C4-2B (cell line): ENCODE measurements at regions not wholly inside any gene's neighbourhood (a gene's known extent, or its start where the extent isn't known, plus 50 kb on each side); places are given as distances from the start of the nearest gene placed in this dataset.
A peak's percentile ranks its signal among the peaks of the same experiment; 100 is the strongest.
"Not testable (repeated sequence)": the region's sequence is repeated elsewhere in the genome, so short reads cannot be mapped to it uniquely, and the experiment has no call there.

ENCODE experiments used
- H3K27ac ChIP-seq: fragments of 450-650 bp; 2 replicates; pipeline ENCODE4 v1.5.1; 2017
- CTCF ChIP-seq: fragments of 450-650 bp; conservative IDR thresholded peaks from 2 replicates; pipeline ENCODE4 v1.5.1; 2017; ENCODE audit warnings: mild to moderate bottlenecking
- ZFX ChIP-seq: fragments of 450-650 bp; IDR thresholded peaks from 2 replicates; pipeline ENCODE4 v1.6.1; 2017

GRCh38 chr14:28635387-28635786, 131.2 kb upstream of the FOXG1 start:
- no peak overlapping the region for H3K27ac ChIP-seq
- TF ChIP-seq CTCF (peak; percentile 71), ZFX (no peak)

- TF ChIP-seq CTCF, result peak; percentile 43; the same call in 1 of the 2 replicates
- H3K27ac ChIP-seq, result not testable (repeated sequence)
Observed at GRCh38 chr14:28635816-28636215, 130.8 kb upstream of the FOXG1 start.

- H3K27ac ChIP-seq, result not testable (repeated sequence)
Observed at GRCh38 chr14:28641189-28641588, 125.4 kb upstream of the FOXG1 start.

GRCh38 chr14:28651148-28651547, 115.4 kb upstream of the FOXG1 start:
- no peak for TF ChIP-seq CTCF
- TF ChIP-seq ZFX, result no peak
- H3K27ac ChIP-seq, result no peak overlapping the region

GRCh38 chr14:28652782-28653181, 113.8 kb upstream of the FOXG1 start:
- no peak overlapping the region for H3K27ac ChIP-seq
- TF ChIP-seq ZFX (no peak), CTCF (no peak)

- no peak for TF ChIP-seq ZFX
- TF ChIP-seq CTCF, result no peak
- no peak overlapping the region for H3K27ac ChIP-seq
Observed at GRCh38 chr14:28653521-28653920, 113.1 kb upstream of the FOXG1 start.

GRCh38 chr14:28656704-28657255, 109.8 kb upstream of the FOXG1 start:
- TF ChIP-seq ZFX (no peak), CTCF (no peak)
- no peak overlapping the region for H3K27ac ChIP-seq

GRCh38 chr14:28661171-28661772, 105.3 kb upstream of the FOXG1 start:
- H3K27ac ChIP-seq, result no peak overlapping the region

More at GRCh38 chr14:28661171-28661772, 105.3 kb upstream of the FOXG1 start:
- TF ChIP-seq ZFX (no peak), CTCF (no peak)
